PC-9 (cell line): ENCODE measurements at regions not wholly inside any gene's neighbourhood (a gene's known extent, or its start where the extent isn't known, plus 50 kb on each side); places are given as distances from the start of the nearest gene placed in this dataset.

Source experiments
- BruUV-seq: library from RNA; stranded (reverse); fragments of 400-500 nt; replicated peaks from 2 replicates; lab custom pipeline; 2021; lab: Mats Ljungman, UMichigan
- CTCF ChIA-PET: fragments of 300-600 bp; sonication (Branson Sonifier 250); formaldehyde crosslinking; loops from one replicate; lab custom pipeline; 2022; ENCODE audit warnings: antibody characterized with exemption; lab: Charles Lee
- POLR2A ChIA-PET: fragments of 300-600 bp; sonication (Branson Sonifier 250); formaldehyde crosslinking; loops from one replicate; lab custom pipeline; 2022; ENCODE audit warnings: antibody characterized with exemption; ENCODE audit not compliant: unreplicated experiment; lab: Charles Lee
- DNase-seq, 2 experiments: peaks; one replicate each; pipeline versions ENCODE4 v3.0.0 to v3.0.0-alpha.2; 2015 to 2022; ENCODE audit warnings: mixed read lengths in 1 of 2
- H2AFZ ChIP-seq: fragments of 200-600 bp; sonication (generic); 2 replicates; pipeline ENCODE4 v1.8.1; 2017; ENCODE audit warnings: antibody characterized with exemption
- H3F3A ChIP-seq: fragments of 200-600 bp; sonication (generic); 2 replicates; pipeline ENCODE4 v1.8.1; 2017; ENCODE audit warnings: antibody characterized with exemption, mild to moderate bottlenecking, low read depth; ENCODE audit not compliant: insufficient read depth
- H3K27ac ChIP-seq: fragments of 200-600 bp; sonication (generic); 2 replicates; pipeline ENCODE4 v1.6.1; 2016; ENCODE audit warnings: mixed run types
- H3K27me3 ChIP-seq: fragments of 200-600 bp; sonication (generic); 2 replicates; pipeline ENCODE4 v1.6.1; 2016; ENCODE audit warnings: low read depth, mixed run types; ENCODE audit not compliant: insufficient read depth
- H3K36me3 ChIP-seq: fragments of 200-600 bp; sonication (generic); 2 replicates; pipeline ENCODE4 v1.6.1; 2016; ENCODE audit warnings: low read depth, mixed run types
- H3K4me1 ChIP-seq: fragments of 200-600 bp; sonication (generic); replicated peaks from 2 replicates; pipeline ENCODE4 v1.6.1; 2016; ENCODE audit warnings: mixed run types; ENCODE audit not compliant: insufficient read depth
- H3K4me2 ChIP-seq: fragments of 200-600 bp; sonication (generic); 2 replicates; pipeline ENCODE4 v1.6.1; 2017; ENCODE audit warnings: mixed run types
- H3K4me3 ChIP-seq: fragments of 200-600 bp; sonication (generic); 2 replicates; pipeline ENCODE4 v1.6.1; 2016; ENCODE audit warnings: mixed run types
- H3K79me2 ChIP-seq: fragments of 200-600 bp; sonication (generic); 2 replicates; pipeline ENCODE4 v1.6.1; 2017; ENCODE audit warnings: low read depth, mixed run types
- H3K9me2 ChIP-seq: fragments of 200-600 bp; sonication (generic); 2 replicates; pipeline ENCODE4 v1.8.1; 2017; ENCODE audit warnings: mild to moderate bottlenecking; ENCODE audit not compliant: insufficient read depth
- H3K9me3 ChIP-seq: fragments of 200-600 bp; sonication (generic); 2 replicates; pipeline ENCODE4 v1.8.1; 2016; ENCODE audit warnings: low read depth; ENCODE audit not compliant: insufficient read depth
- H4K20me1 ChIP-seq: fragments of 200-600 bp; sonication (generic); 2 replicates; pipeline ENCODE4 v1.8.1; 2017; ENCODE audit not compliant: insufficient read depth
- EZH2 ChIP-seq: fragments of 200-600 bp; sonication (generic); IDR thresholded peaks from 2 replicates; pipeline ENCODE4 v1.8.0; 2017; ENCODE audit warnings: antibody characterized with exemption, low read depth
- intact Hi-C: fragments of 100-400 bp; cut with micrococcal nuclease; formaldehyde crosslinking; loops from one replicate; pipeline ENCODE4 v1.10.0; 2022; ENCODE audit not compliant: unreplicated experiment
- TF ChIP-seq, protein P1 (sequence below): fragments of 200-600 bp; sonication (generic); conservative IDR thresholded peaks from 2 replicates; pipeline ENCODE4 v1.6.1; 2017; ENCODE audit warnings: mixed run types, antibody characterized with exemption, mild to moderate bottlenecking, moderate library complexity

DNA sequence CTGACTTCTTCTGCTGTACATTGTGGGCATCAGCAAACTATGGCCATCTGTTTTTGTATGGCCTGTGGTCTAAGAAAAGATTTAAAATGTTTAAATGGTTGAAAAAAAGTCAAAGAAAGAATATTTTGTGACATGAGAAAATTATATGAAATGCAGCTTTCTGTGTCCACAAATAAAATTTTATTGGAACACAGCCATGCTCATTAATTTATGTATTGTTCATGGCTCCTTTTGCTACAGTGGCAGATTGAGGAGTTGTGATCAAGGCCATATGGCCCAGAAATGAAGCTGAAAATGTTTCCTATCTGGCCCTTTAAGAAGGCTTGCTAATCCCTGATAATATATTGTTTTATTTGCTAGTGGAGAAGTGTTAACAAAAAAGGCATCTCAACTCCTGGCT lies 162.0 kb downstream of the SLC4A3 start:
- ChIA-PET POLR2A (no interaction called here), CTCF (no interaction called here)
- Histone ChIP-seq H3K4me3 (no peak overlapping the region), H3K9me2 (0 out of 2 replicates have a peak, but pooled peaks cover 4% of the 10 kb centered on the region), H3K4me2 (no peak overlapping the region), H3K79me2 (no peaks in the 10 kb centered on the region), H3K27me3 (no peaks in the 10 kb centered on the region), H3K36me3 (no peaks in the 10 kb centered on the region), H3F3A (no peaks in the 10 kb centered on the region), H2AFZ (no peak overlapping the region), H3K4me1 (no peaks in the 10 kb centered on the region), H3K27ac (no peak overlapping the region), H4K20me1 (no peaks in the 10 kb centered on the region), H3K9me3 (no peaks in the 10 kb centered on the region)
- DNase-seq = no peak
- no peak for TF ChIP-seq EZH2
- TF ChIP-seq, protein P1, sequence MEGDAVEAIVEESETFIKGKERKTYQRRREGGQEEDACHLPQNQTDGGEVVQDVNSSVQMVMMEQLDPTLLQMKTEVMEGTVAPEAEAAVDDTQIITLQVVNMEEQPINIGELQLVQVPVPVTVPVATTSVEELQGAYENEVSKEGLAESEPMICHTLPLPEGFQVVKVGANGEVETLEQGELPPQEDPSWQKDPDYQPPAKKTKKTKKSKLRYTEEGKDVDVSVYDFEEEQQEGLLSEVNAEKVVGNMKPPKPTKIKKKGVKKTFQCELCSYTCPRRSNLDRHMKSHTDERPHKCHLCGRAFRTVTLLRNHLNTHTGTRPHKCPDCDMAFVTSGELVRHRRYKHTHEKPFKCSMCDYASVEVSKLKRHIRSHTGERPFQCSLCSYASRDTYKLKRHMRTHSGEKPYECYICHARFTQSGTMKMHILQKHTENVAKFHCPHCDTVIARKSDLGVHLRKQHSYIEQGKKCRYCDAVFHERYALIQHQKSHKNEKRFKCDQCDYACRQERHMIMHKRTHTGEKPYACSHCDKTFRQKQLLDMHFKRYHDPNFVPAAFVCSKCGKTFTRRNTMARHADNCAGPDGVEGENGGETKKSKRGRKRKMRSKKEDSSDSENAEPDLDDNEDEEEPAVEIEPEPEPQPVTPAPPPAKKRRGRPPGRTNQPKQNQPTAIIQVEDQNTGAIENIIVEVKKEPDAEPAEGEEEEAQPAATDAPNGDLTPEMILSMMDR = no peak
- intact Hi-C loops = no loop called here
- no TSS peak for BruUV-seq

DNA sequence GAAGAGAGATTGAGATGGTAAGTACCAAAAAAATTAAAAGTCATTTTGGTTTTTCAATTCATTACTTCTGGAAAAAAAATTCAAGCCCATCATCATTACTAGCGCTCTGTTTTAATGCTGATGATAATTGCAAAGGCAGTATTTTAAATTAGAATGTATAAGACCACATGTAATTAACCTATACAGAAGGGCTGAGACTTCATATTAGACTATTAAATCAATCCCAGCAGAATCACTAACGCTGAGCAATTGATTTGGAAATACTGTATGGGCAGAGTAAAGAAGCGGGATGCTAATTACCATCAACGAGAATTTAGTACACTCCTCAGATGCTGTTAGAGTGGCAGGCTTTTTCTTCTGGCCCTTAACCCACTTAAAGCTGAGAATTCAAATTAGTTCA lies 165.0 kb downstream of the SLC4A3 start:
- no peaks in the 10 kb centered on the region for H3K9me3 ChIP-seq
- H3F3A ChIP-seq = no peaks in the 10 kb centered on the region
- ChIA-PET POLR2A (no interaction called here), CTCF (no interaction called here)
- no TSS peak for BruUV-seq
- H4K20me1 ChIP-seq = no peaks in the 10 kb centered on the region
- DNase-seq = no peak
- no peak overlapping the region for H2AFZ ChIP-seq
- no peaks in the 10 kb centered on the region for H3K27me3 ChIP-seq
- H3K4me2 ChIP-seq = no peak overlapping the region
- no peak overlapping the region for H3K4me3 ChIP-seq
- 0 out of 2 replicates have a peak, but pooled peaks cover 4% of the 10 kb centered on the region for H3K9me2 ChIP-seq
- no peaks in the 10 kb centered on the region for H3K4me1 ChIP-seq
- intact Hi-C loops = no loop called here
- no peak overlapping the region for H3K27ac ChIP-seq
- TF ChIP-seq, protein P1 = no peak
- TF ChIP-seq EZH2 = no peak
- H3K79me2 ChIP-seq = no peaks in the 10 kb centered on the region
- no peaks in the 10 kb centered on the region for H3K36me3 ChIP-seq

DNA sequence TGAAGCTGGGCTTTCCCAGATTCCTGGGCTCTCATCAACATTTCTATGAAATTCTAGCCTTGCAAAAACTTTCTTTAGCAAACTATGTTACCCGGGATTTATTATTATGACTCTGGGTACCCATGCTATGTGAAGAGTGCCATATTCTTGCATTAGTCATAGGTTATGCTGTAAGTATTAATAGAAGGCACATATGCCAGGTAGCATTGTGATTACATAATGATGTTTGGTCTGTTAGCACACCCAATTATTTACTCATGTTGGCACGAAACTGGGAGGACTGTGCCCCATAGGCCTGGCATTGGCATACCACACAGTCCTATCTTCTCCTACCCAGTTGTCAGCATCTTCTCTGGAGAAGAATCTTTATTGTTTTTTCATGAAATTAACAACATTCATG lies 171.0 kb downstream of the SLC4A3 start:
- Histone ChIP-seq H3K27ac (no peak overlapping the region), H3F3A (no peaks in the 10 kb centered on the region), H3K9me3 (no peaks in the 10 kb centered on the region; the same call in 1 of the 2 replicates), H3K4me2 (no peak overlapping the region), H4K20me1 (no peaks in the 10 kb centered on the region), H3K4me3 (no peak overlapping the region), H2AFZ (no peak overlapping the region), H3K9me2 (no peaks in the 10 kb centered on the region), H3K79me2 (no peaks in the 10 kb centered on the region), H3K27me3 (no peaks in the 10 kb centered on the region), H3K4me1 (no peaks in the 10 kb centered on the region), H3K36me3 (no peaks in the 10 kb centered on the region)
- DNase-seq = no peak
- no TSS peak for BruUV-seq
- intact Hi-C loops = no loop called here
- ChIA-PET POLR2A (no interaction called here), CTCF (no interaction called here)
- TF ChIP-seq, protein P1 = no peak
- TF ChIP-seq EZH2 = no peak
